ENCODE measurements at regions not wholly inside any gene's neighbourhood (a gene's known extent, or its start where the extent isn't known, plus 50 kb on each side); places are given as distances from the start of the nearest gene placed in this dataset.

DNA sequence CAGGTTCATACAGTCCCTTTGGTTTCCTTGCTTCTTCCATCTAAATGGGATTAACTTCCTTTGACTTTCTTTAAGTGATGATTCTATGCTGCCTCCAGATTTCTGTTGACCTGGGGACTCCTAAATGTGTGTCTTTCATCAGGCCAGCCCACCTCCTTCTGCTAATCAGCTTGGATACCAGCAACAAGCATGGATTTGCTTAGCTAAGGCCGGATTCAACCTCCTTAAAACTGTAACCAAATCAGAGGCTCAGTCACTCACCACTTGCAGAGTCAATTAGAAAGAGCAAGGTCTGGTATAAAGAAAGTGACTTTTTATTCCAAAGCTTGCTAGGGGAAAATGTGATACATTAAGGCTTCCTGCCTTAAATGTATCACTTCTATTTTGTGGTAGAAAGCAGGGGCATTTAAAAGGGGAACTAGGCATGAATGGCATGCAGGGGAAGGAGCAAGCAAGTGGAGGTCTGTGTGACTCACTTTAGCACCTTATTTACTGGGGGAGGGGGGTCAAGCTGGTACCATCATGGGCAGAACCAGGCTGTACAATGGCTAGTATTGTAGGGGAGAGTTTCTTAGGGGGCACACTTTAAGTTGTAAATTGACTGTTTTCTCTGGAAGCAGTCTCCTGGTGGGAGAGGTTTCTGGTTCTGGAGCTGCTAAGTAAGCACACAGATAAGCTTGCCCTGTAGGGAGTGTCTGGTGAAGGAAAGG, 239.0 kb upstream of the PDGFD start:
- TF ChIP-seq, protein P1, sequence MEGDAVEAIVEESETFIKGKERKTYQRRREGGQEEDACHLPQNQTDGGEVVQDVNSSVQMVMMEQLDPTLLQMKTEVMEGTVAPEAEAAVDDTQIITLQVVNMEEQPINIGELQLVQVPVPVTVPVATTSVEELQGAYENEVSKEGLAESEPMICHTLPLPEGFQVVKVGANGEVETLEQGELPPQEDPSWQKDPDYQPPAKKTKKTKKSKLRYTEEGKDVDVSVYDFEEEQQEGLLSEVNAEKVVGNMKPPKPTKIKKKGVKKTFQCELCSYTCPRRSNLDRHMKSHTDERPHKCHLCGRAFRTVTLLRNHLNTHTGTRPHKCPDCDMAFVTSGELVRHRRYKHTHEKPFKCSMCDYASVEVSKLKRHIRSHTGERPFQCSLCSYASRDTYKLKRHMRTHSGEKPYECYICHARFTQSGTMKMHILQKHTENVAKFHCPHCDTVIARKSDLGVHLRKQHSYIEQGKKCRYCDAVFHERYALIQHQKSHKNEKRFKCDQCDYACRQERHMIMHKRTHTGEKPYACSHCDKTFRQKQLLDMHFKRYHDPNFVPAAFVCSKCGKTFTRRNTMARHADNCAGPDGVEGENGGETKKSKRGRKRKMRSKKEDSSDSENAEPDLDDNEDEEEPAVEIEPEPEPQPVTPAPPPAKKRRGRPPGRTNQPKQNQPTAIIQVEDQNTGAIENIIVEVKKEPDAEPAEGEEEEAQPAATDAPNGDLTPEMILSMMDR (conservative IDR thresholded peaks at IDR 0.05; ENCODE audit: low read depth, low read length) = no peak
- TF ChIP-seq EZH2 (IDR thresholded peaks at IDR 0.05; ENCODE audit: low read length, unreplicated experiment) = no peak
- TF ChIP-seq EZH2phosphoT487 (IDR thresholded peaks at IDR 0.05; ENCODE audit: borderline replicate concordance, low read length) = no peak

Data from PC-3 (cell line).